SK-N-SH treated with all-trans-retinoic acid at 6 μM for 48 hours (cell line): ENCODE measurements at regions not wholly inside any gene's neighbourhood (a gene's known extent, or its start where the extent isn't known, plus 50 kb on each side); places are given as distances from the start of the nearest gene placed in this dataset.

Experiments
- ATAC-seq: fragments of 200-7000 bp; cut with Tn5 transposase; 3 replicates; pipeline ENCODE4 v1.9.1; 2020; ENCODE audit warnings: mild to moderate bottlenecking, moderate library complexity
- ARNTL ChIP-seq: fragments of 450-650 bp; formaldehyde crosslinking; IDR thresholded peaks from 2 replicates; pipeline ENCODE4 v1.5.0; 2020; ENCODE audit warnings: low read depth, mild to moderate bottlenecking, moderate library complexity, borderline replicate concordance
- CSDC2 ChIP-seq: fragments of 250-450 bp; sonication (Bioruptor Pico); IDR thresholded peaks from 2 replicates; pipeline ENCODE4 v1.5.0; 2020; ENCODE audit warnings: mild to moderate bottlenecking, moderate library complexity
- ESRRG ChIP-seq: fragments of 250-450 bp; sonication (Bioruptor Pico); IDR thresholded peaks from 2 replicates; pipeline ENCODE4 v1.6.1; 2021; ENCODE audit warnings: mild to moderate bottlenecking
- GLIS3 ChIP-seq: fragments of 250-450 bp; sonication (Bioruptor Pico); IDR thresholded peaks from 2 replicates; pipeline ENCODE4 v1.5.0; 2020; ENCODE audit warnings: mild to moderate bottlenecking, moderate library complexity
- PPARA ChIP-seq: fragments of 250-450 bp; sonication (Bioruptor Pico); IDR thresholded peaks from 2 replicates; pipeline ENCODE4 v1.5.0; 2020; ENCODE audit warnings: mild to moderate bottlenecking, borderline replicate concordance
- RARB ChIP-seq: fragments of 250-450 bp; sonication (Bioruptor Pico); IDR thresholded peaks from 2 replicates; pipeline ENCODE4 v1.8.0; 2021; ENCODE audit warnings: mild to moderate bottlenecking, moderate library complexity
- SNAI2 ChIP-seq: fragments of 250-450 bp; sonication (Bioruptor Pico); IDR thresholded peaks from 2 replicates; pipeline ENCODE4 v1.5.0; 2020; ENCODE audit warnings: mild to moderate bottlenecking, moderate library complexity
- ZFP3 ChIP-seq: fragments of 250-450 bp; sonication (Bioruptor Pico); IDR thresholded peaks from 2 replicates; pipeline ENCODE4 v1.5.0; 2020; ENCODE audit warnings: mild to moderate bottlenecking, moderate library complexity
- ZFP30 ChIP-seq: fragments of 450-650 bp; formaldehyde crosslinking; IDR thresholded peaks from 2 replicates; pipeline ENCODE4 v1.5.0; 2022; ENCODE audit warnings: mild to moderate bottlenecking, moderate library complexity
- ZNF565 ChIP-seq: fragments of 450-650 bp; formaldehyde crosslinking; conservative IDR thresholded peaks from 2 replicates; pipeline ENCODE4 v1.5.0; 2020; ENCODE audit warnings: low read depth, mild to moderate bottlenecking, moderate library complexity
- ZNF8 ChIP-seq: fragments of 450-650 bp; formaldehyde crosslinking; IDR thresholded peaks from 2 replicates; pipeline ENCODE4 v1.5.0; 2020; ENCODE audit warnings: mild to moderate bottlenecking, moderate library complexity
- TF ChIP-seq, protein P1 (sequence below): fragments of 250-450 bp; sonication (Bioruptor Pico); IDR thresholded peaks from 2 replicates; pipeline ENCODE4 v1.5.0; 2020; ENCODE audit warnings: mild to moderate bottlenecking, moderate library complexity
- TF ChIP-seq, protein P2 (sequence below): fragments of 250-450 bp; sonication (Bioruptor Pico); IDR thresholded peaks from 2 replicates; pipeline ENCODE4 v1.5.1; 2020; ENCODE audit warnings: low read depth, mild to moderate bottlenecking, moderate library complexity
- TF ChIP-seq, protein P3 (sequence below): fragments of 250-450 bp; sonication (Bioruptor Pico); IDR thresholded peaks from 2 replicates; pipeline ENCODE4 v1.8.0; 2020; ENCODE audit warnings: mild to moderate bottlenecking, moderate library complexity, borderline replicate concordance
- TF ChIP-seq, protein P4 (sequence below): fragments of 250-450 bp; sonication (Bioruptor Pico); IDR thresholded peaks from 2 replicates; pipeline ENCODE4 v1.8.0; 2021; ENCODE audit warnings: low read depth, mild to moderate bottlenecking, moderate library complexity, borderline replicate concordance
- TF ChIP-seq, protein P5 (sequence below): fragments of 250-450 bp; sonication (Bioruptor Pico); IDR thresholded peaks from 2 replicates; pipeline ENCODE4 v1.5.1; 2021; ENCODE audit warnings: mild to moderate bottlenecking, moderate library complexity

DNA sequence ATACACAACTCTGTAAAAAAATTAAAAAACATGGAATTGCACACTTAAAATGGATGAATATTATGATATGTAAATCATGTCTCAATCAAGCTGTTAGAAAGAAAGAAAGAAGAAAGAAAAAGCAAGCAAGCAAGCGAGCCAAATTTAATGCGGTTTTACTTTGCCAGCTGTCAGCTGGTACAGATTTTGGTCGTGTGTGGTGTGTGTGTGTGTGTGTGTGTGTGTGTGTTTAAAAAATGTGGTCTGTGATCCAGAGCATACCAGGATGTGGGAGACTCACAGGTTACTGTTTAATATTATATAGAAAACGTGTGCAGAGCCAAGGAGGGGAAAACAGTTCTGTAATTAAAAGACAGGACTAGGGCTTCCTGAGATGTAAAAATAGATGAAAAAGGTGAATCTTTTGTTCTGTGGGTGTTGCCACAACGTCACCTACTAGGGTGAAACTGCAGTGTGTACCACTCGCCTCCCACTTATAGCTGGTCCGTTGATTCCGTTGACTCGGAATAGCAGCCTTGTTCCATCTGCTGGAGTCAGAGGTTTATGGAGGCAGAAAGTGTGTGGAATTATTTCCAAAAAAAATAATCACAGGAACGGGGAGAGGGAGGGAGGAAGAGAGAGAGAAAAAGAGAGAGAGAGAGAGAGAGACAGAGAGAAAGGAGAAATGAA, 197.7 kb downstream of the BCAS1 start:
- ATAC-seq, result 0 out of 3 replicates have a peak, but pooled peaks have one; percentile 21
- no peak for TF ChIP-seq ZFP30 (CRISPR knock-in tag)
- no peak for TF ChIP-seq ESRRG
- TF ChIP-seq, protein P1, sequence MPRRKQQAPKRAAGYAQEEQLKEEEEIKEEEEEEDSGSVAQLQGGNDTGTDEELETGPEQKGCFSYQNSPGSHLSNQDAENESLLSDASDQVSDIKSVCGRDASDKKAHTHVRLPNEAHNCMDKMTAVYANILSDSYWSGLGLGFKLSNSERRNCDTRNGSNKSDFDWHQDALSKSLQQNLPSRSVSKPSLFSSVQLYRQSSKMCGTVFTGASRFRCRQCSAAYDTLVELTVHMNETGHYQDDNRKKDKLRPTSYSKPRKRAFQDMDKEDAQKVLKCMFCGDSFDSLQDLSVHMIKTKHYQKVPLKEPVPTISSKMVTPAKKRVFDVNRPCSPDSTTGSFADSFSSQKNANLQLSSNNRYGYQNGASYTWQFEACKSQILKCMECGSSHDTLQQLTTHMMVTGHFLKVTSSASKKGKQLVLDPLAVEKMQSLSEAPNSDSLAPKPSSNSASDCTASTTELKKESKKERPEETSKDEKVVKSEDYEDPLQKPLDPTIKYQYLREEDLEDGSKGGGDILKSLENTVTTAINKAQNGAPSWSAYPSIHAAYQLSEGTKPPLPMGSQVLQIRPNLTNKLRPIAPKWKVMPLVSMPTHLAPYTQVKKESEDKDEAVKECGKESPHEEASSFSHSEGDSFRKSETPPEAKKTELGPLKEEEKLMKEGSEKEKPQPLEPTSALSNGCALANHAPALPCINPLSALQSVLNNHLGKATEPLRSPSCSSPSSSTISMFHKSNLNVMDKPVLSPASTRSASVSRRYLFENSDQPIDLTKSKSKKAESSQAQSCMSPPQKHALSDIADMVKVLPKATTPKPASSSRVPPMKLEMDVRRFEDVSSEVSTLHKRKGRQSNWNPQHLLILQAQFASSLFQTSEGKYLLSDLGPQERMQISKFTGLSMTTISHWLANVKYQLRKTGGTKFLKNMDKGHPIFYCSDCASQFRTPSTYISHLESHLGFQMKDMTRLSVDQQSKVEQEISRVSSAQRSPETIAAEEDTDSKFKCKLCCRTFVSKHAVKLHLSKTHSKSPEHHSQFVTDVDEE (CRISPR knock-in tag), result no peak
- TF ChIP-seq ZNF8 (CRISPR knock-in tag), result peak; percentile 81
- TF ChIP-seq SNAI2, result no peak
- TF ChIP-seq, protein P2, sequence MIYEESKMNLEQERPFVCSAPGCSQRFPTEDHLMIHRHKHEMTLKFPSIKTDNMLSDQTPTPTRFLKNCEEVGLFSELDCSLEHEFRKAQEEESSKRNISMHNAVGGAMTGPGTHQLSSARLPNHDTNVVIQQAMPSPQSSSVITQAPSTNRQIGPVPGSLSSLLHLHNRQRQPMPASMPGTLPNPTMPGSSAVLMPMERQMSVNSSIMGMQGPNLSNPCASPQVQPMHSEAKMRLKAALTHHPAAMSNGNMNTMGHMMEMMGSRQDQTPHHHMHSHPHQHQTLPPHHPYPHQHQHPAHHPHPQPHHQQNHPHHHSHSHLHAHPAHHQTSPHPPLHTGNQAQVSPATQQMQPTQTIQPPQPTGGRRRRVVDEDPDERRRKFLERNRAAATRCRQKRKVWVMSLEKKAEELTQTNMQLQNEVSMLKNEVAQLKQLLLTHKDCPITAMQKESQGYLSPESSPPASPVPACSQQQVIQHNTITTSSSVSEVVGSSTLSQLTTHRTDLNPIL, result no peak

DNA sequence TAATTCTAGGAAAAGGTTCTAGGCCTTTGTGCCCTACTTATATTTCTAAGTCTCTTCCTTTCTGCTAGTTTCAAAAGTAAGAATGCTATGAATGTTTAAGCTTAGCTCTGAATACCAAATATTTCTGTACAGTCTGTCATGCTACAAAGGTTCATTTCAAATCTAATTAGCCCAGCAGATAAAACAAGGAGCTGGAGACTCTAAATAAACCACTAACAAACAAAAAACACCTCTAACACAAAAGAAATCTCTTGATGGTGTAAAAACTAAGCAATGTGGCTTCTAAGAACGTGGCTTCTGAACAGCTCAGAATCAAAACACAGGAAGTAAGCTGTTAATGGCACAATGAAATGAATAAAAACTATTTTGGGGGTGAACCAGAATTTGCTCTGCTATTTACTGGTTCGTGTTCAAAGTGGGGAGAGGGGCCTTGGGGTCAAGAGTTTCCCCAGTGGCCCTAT, 198.3 kb downstream of the BCAS1 start:
- no peak for TF ChIP-seq PPARA
- no peak for TF ChIP-seq ARNTL (CRISPR knock-in tag)
- TF ChIP-seq, protein P2, result no peak
- TF ChIP-seq, protein P1 (CRISPR knock-in tag), result no peak
- TF ChIP-seq ZNF8 (CRISPR knock-in tag), result no peak
- TF ChIP-seq, protein P3, sequence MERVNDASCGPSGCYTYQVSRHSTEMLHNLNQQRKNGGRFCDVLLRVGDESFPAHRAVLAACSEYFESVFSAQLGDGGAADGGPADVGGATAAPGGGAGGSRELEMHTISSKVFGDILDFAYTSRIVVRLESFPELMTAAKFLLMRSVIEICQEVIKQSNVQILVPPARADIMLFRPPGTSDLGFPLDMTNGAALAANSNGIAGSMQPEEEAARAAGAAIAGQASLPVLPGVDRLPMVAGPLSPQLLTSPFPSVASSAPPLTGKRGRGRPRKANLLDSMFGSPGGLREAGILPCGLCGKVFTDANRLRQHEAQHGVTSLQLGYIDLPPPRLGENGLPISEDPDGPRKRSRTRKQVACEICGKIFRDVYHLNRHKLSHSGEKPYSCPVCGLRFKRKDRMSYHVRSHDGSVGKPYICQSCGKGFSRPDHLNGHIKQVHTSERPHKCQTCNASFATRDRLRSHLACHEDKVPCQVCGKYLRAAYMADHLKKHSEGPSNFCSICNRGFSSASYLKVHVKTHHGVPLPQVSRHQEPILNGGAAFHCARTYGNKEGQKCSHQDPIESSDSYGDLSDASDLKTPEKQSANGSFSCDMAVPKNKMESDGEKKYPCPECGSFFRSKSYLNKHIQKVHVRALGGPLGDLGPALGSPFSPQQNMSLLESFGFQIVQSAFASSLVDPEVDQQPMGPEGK, result no peak
- TF ChIP-seq ZFP3, result no peak
- TF ChIP-seq, protein P4, sequence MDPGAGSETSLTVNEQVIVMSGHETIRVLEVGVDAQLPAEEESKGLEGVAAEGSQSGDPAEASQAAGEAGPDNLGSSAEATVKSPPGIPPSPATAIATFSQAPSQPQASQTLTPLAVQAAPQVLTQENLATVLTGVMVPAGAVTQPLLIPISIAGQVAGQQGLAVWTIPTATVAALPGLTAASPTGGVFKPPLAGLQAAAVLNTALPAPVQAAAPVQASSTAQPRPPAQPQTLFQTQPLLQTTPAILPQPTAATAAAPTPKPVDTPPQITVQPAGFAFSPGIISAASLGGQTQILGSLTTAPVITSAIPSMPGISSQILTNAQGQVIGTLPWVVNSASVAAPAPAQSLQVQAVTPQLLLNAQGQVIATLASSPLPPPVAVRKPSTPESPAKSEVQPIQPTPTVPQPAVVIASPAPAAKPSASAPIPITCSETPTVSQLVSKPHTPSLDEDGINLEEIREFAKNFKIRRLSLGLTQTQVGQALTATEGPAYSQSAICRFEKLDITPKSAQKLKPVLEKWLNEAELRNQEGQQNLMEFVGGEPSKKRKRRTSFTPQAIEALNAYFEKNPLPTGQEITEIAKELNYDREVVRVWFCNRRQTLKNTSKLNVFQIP, result no peak
- TF ChIP-seq CSDC2, result no peak
- no peak for TF ChIP-seq ZNF565 (CRISPR knock-in tag)
- no peak for TF ChIP-seq RARB (CRISPR knock-in tag)
- TF ChIP-seq, protein P5, sequence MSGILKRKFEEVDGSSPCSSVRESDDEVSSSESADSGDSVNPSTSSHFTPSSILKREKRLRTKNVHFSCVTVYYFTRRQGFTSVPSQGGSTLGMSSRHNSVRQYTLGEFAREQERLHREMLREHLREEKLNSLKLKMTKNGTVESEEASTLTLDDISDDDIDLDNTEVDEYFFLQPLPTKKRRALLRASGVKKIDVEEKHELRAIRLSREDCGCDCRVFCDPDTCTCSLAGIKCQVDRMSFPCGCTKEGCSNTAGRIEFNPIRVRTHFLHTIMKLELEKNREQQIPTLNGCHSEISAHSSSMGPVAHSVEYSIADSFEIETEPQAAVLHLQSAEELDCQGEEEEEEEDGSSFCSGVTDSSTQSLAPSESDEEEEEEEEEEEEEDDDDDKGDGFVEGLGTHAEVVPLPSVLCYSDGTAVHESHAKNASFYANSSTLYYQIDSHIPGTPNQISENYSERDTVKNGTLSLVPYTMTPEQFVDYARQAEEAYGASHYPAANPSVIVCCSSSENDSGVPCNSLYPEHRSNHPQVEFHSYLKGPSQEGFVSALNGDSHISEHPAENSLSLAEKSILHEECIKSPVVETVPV, result no peak
- no peak for TF ChIP-seq GLIS3 (CRISPR knock-in tag)
- no peak for TF ChIP-seq ZFP30 (CRISPR knock-in tag)
- no peak for TF ChIP-seq ESRRG
- peak; percentile 50 for ATAC-seq
